ENCODE measurements at regions not wholly inside any gene's neighbourhood (a gene's known extent, or its start where the extent isn't known, plus 50 kb on each side); places are given as distances from the start of the nearest gene placed in this dataset.

DNA sequence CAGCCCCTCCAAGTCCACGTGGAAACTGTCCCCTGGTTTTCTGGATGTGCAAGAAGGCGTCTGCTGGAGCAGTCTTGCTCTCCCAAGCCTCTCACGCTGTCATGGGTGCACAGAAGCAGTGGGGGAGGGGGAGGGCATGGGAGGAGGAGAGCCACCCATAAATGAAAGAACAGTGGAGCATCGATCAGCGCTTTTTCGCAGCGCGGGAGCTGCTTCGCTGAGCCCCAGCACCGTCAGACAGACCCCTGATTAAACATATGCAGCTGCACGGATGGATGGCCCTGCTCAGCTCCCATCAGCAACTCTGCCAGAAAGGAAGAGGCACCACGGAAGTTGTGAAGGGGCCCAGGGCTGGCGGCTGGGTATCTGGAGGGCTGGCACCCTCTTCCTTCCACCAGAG is 264.9 kb downstream of the UQCRFS1 start:
- DNase-seq (ENCODE audit: extremely low read depth, low read depth) = no peak

DNA sequence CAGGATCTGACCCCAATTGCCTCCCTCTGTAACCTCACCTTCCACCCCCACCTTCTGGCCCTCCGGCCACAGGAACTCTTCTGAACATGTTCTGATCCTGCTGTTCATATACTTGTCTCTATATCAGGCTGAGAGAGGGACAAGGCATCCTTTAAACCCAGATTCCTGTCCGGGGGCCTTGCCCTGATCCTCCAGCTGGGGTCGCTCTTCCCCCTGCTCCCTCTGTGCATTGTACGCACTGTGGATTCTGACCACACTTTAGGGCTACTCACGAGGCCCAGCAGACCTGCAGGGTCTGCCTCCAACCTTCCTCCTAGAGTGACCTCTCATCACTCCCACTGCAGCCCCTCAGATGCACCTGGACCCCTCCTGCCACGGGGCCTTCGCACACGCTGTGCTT is 269.3 kb downstream of the UQCRFS1 start:
- DNase-seq (ENCODE audit: extremely low read depth, low read depth) = no peak

DNA sequence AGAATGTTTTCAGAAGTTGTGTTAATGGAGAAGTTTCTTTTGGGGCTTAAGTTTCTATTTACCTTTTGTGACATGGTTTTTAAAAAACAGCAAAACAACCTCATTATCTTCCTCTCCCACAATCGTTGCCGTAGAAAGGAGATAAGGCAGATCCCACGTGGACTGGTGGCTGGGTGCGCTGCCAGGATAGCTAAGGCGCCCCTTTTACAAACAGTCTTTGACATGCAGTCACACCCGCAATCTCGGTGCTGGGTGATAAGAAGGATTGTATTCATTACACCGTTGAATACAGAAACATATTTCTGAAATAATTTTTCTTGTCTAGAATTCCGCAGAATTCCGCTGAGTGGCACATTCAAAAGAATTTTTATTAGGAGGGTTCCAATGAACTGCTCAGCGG is 271.1 kb downstream of the UQCRFS1 start:
- DNase-seq (ENCODE audit: extremely low read depth, low read depth) = no peak

DNA sequence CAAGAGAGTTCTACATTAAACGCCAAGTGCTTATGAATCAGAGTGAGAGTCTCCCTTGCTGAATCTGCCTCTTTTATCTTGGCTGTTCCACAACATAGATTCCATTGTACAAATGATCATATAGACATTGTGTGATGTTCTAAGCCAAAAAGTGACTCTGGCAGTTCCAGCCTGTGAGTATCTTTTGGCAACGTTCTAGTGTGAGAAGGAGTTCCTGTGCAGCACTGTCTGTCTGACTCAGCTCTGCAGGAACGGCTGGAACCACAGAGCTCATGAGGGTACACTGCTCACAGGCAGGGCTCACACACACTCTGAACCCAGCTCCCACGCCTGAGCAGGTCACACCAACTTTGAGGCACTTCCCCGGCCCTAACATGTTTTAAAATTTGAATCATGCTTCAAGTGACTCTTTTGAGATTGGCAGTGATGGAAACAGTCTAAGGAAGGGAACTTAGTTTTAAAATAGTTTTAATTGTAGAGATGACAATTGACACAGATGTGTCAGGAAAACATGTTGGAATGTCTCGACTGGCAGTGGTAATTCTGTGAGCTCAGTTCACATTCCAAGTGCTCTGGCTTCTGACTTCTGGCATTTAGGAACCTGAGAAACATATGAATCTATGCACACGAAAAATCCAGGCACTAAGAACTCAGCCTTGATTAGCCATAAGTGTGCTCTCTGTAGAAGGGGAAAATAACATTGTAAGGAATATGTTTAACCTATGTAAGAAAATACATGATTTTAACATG is 272.0 kb downstream of the UQCRFS1 start:
- no peak for DNase-seq (ENCODE audit: extremely low read depth, low read depth)

DNA sequence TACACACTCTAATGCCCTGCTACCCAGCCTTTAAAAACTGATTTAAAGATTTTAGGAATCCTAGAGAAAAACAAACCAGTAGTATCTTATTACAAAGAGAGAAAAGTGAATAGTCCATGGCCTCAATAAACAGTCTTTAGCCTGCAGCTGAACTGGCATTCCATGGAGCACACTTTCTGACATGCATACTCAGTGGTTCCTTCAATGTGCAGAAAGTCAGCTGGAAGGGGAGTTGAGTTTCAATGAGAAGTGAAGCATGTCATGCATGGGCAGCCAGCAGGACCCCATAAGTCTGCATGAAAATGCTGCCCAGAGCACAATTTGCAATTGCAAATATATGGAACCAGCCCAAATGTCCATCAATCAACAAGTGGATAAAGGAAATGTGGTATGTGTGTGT is 273.7 kb downstream of the UQCRFS1 start:
- no peak for DNase-seq (ENCODE audit: extremely low read depth, low read depth)

DNA sequence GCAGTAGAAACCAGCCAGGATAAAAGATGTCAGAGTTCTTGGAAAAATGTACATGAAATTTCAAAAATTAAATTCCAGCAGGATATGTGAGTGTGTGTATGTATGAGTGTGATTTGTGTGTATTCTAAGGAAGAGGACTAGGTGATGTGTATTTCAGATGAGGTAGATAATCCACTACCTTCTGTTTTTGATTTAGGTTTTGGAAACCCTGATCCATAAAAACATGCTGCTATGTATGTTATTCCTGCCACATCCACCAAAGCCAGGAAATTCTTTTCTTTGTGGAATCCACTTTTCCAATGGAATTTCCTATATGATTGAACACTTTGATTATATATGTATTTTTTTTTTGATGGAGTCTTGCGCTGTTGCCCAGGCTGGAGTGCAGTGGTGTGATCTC is 276.9 kb downstream of the UQCRFS1 start:
- no peak for DNase-seq (ENCODE audit: extremely low read depth, low read depth)

DNA sequence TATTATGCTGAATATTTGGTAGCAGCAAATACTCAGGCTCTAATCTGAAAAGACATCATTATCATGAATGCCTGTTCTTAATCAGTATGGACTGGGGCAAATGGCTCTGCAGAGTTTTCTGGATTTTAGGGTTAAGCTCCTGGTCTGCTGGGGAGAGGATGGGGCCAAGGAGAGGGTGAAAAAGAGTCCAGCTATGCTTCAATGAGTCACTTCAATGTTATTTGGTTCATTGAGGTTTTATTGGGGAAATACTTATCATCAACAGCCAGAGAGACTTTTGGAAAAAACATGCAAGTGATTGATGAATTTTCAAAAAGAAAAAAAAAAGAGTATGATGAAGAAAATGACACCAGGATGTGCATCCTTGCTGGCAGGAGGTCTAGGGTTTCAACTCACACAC is 278.3 kb downstream of the UQCRFS1 start:
- DNase-seq (ENCODE audit: extremely low read depth, low read depth) = no peak

DNA sequence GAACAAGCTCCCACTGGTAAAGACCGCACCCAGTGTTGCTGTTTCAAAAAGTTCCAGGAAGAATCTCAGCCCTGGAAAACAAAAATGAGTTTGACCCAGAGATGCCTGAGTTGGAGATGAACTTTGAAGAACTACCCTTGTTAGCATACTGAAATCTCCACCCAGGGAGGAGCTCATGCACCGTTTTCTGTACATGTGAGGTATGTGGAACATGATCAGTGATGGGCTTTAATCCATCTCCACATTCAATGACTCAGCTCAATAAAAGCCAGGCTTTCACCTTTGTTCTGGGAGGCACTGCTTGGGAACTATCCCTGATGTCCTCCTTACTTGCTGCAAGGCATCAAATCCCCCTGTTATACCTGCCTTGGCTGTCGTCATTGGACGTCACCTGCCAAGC is 279.9 kb downstream of the UQCRFS1 start:
- no peak for DNase-seq (ENCODE audit: extremely low read depth, low read depth)

DNA sequence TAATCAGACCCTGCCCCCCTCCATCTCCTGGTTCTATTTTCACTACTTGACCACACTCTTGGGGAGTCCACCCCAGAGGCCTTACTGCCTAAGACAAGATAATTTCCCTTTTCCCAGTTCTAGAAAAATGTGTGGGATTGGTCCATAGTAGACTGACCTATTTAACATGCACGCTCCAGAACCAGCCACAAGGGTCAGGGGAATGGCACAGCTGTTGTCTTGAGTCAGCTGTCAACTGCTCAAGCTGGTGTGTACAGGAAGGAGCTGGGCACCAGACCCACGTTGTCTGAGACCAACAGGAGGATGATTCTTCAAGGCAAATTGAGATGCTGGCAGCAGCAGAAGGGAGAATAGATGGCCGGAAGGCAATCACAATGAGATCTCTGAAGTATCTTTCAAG is 280.5 kb downstream of the UQCRFS1 start:
- DNase-seq (ENCODE audit: extremely low read depth, low read depth) = no peak

DNA sequence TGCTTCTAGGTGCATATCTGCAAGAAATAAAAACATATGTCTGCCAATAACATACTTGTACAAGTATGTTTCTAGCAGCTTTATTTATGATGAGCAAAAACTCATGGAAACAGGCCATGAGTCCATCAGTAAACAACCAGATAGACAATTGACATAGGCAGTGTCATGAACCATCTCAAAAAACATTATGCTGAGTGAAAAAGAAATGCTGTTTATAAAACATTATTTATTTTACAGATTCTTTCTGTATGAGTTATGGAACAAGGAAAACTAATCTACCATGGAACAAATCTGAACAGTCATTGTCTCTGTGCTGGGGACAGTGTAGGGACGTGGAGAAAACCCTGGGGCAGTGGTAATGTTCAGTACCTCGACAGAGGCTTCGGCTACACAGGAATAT is 283.9 kb downstream of the UQCRFS1 start:
- no peak for DNase-seq (ENCODE audit: extremely low read depth, low read depth)

DNA sequence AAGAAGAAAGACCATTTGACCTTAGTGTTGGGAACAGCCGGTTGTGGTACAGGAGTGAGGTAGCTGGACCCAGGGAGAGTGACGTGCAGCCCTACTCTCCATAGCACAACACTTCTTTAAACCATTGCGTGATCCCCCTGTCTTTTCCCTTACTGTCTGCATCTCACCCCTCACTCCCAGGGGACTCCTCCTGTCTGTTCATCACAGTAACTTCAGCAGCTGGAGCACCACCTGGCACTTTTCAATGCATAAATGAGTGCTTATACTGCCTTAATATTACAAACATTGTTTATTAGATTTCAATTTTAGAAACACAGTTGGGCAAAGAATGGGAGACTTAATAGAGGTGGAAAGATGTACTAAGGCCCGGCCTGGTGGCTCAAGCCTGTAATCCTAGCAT is 285.5 kb downstream of the UQCRFS1 start:
- DNase-seq (ENCODE audit: extremely low read depth, low read depth) = no peak

DNA sequence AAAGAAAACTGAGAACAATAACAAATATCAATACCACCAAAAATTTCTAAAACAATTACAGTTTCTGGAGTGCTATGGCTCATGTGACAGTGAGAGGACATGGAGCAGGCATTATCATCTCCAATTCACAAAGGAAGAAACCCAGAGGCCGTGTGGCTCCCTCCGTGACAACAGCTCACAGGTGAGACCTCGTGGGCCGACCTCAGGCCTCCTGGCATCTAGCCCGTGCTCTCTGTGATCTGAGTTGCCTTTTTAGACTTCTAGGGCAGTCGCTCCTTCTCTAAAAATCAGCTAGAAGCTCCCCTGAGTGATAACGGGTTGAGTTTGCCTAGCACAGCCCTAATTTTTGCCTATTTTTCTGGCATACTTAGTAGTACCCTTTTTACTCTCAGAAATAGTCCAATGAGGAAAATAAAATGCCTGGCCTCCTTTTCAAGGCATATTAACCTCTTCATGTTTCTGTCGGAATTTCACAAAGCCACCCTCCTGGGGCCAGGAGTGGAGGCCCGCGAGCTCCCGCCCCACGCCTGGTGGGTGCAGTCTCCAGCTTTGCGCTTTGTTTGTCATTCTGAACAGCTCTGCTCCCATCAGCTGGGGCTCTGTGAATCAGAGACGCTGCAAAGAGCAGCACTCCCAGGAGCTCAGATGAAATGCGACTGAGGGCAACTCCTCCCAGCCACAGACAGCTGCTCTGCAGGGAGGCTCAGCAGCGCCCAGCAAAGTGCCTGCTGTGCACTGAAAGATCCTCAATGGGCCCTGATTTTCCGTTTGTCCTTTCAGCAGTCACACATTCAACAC is 292.5 kb downstream of the UQCRFS1 start:
- no peak for DNase-seq (ENCODE audit: extremely low read depth, low read depth)

DNA sequence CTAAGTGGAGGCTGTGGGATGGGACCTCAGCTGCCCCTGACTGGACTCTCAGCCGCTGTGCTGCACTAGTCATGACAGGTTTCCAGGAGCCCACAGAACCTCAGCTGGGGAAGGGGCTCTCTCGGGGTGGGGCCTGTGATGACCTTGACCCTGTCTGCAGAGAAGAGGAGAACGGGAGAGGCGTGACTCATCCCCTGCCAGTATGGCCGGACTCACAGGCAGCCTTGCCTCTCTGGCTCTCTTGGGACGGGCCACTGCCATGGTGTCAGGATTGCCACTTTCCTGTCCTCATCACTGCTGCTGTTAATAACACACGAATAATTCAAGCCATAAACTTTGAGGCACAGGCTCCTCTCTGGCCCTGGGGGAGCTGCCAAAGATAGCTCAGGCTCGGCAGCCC is 295.3 kb downstream of the UQCRFS1 start:
- DNase-seq (ENCODE audit: extremely low read depth, low read depth) = no peak

DNA sequence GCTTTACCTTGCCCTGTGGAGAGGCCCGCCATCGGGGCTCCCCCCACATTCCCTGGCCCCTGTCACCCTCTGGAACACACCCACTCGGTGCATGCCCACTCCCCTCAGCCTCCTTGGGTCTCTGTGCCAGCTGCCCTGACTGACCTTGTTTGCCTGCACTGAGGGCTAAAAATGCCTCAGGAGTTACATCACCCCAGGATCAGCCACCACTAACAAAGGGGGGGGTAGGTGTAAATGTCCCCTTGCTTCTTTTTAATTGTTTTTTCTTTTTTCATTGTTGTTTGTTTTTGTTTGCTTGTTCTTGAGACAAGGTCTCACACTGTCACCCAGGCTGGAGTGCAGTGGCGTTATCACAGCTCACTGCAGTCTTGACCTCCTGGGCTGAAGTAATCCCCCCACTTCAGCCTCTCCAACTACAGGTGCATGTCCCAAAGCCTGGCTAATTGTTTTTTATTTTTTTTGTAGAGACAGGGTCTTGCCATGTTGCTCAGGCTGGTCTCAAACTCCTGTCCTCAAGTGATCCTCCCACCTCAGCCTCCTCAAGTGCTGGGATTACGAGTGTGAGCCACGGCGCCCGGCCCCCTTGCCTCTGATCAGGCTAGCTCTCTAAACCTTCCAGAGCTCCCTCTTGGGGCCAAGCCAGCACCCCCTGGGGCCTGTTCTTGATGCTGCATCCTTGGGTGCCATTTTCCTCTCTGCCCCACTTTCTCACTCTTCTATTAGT is 297.1 kb downstream of the UQCRFS1 start:
- no peak for DNase-seq (ENCODE audit: extremely low read depth, low read depth)

DNA sequence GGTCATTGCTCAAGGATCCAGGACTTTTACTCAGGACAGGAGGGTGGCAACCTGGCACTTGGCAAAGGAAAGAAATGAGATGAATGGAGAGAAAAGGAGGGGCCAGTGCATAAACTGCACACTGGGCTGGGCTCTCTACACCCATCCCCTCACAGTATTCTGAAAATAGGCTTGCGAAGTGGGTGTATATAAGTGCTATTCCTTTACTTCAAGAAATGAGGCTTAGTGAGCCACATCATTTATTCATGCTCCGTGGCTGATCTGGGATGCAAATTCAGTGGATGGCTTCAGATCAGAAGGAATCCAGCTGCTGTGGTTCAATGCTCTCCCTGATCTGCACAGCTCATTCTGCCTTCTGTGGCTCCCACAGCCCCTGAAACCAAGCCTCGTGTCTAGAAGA is 297.7 kb downstream of the UQCRFS1 start:
- no peak for DNase-seq (ENCODE audit: extremely low read depth, low read depth)

DNA sequence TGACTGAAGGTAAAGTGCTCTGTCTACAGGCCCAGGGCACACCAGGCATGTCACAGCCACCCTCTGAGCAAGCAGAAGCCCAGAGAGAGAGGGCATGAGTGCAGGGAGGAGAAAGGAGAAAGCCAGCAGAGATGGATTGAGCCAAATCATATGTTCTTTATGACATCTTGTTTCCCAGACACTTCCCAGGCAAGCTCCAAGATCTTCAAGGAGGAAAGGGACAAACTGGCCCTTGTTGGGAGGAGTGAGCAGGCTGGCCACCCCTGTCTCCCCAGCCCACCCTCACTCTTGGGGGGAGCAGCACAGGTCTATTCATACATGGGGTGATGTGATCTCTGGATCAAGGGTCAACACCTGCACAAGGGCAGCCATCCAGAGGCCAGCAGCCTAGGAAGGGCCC is 298.8 kb downstream of the UQCRFS1 start:
- no peak for DNase-seq (ENCODE audit: extremely low read depth, low read depth)

DNA sequence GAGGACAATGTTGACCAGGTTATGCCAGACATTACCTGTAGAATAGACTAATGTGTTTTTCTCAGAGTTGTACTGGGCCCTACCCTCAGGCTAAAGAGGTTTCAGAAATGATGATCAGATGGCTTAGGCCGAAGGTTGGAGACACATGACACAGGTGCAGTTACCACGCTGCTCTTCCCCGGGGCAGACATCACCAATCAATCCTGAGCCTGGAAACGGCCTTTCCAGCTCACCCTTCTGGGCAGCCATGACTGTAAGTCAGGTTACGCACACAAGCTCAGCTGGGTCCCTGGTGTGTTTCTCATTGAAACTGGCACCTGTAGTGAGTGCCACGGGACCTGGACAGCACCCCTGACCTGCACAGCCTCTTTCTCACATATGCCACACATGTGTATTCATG is 299.3 kb downstream of the UQCRFS1 start:
- DNase-seq (ENCODE audit: extremely low read depth, low read depth) = no peak

DNA sequence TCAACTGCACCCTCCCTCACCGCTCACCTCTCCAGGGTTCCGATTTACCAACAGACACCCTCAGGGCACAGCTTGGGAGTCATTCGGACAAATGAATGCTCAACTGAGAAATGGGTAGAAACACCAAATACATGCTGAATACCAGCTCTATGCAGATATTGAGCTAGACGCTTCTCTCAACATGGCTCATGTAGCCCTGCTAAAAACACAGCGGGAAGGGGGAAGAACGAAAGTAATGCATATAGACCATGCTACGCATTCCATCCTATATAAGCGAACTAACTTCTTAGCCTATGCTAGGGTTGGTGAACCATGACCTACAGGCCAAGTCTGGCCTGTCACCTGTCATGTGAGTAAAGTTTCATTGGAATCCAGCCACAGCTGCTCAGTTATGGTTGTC is 304.0 kb downstream of the UQCRFS1 start:
- DNase-seq (ENCODE audit: extremely low read depth, low read depth) = no peak

DNA sequence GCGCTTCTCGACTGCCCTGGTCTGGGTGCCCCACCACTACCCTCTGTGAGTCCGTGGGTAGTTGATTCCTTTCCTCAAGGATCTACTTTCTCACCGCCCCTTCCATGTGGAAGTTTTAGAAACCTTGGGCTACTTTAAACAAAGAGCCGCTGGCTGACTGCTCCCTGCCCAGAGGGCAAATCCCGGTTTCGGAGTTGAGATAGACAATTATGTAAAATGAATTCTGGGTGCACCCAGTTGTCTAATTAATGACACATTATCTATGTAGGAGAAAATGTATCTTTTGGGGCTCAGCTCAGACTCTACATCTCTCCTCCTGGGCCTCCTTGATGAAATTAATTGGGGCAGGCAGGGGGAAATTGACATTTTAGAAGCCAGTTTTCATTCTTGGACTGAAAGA is 305.4 kb downstream of the UQCRFS1 start:
- DNase-seq (ENCODE audit: extremely low read depth, low read depth) = no peak

DNA sequence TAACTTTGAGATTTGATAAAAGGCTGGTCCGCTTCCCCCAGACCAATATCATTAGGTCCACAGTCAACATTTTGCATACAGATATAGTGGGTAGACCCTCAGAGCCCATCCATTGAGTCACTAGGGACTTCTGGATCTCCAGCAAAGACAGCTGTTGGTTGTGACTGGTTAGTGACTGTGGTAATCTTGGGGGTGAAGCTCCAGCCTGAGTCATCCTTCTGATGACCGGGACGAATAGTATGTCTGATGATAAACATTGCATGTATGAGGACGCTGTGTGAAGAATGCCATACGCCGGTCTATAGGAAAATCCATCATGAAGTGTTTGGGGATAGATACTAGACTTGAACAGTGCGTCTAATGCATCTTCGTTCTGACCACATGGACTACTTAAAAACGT is 307.0 kb downstream of the UQCRFS1 start:
- no peak for DNase-seq (ENCODE audit: extremely low read depth, low read depth)

DNA sequence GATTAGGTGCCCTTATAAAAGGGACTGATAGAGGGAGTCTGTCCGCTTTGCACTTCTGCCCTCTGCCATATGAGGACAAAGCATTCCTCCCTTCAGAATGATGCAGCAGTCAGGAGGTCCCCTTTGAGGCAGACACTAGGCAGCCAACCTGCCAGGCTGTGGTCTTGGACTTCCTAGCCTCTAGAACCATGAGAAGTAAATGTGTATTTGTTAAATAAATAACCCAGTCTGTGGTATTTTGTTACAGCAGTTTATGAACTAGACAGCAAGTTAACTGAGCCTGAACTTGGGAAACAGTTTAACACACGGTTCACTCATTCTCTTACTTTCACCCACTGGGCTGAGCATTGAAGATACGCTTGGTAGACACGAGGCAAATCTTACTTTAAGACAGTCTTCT is 313.2 kb downstream of the UQCRFS1 start:
- DNase-seq (ENCODE audit: extremely low read depth, low read depth) = no peak

DNA sequence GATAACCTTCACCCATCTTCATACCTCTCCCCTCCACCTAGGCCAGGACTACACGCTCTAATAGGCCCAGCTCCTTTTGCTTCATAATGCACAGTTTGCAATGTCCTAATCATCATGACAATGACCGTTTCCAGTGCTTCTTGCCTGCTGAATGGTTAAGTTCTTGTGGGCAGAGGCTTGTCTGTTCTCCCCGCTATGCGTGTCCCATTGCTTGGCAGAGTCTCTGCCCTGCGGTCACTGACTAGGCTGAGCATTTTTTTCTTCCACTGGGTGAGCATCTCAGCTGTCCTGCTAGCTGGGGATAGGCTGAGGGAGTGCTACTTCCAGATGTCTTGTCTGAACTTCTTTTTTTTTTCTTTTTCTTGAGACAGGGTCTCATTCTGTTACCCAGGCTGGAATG is 314.7 kb downstream of the UQCRFS1 start:
- DNase-seq (ENCODE audit: extremely low read depth, low read depth) = no peak
